Caco-2 (cell line): ENCODE measurements at regions not wholly inside any gene's neighbourhood (a gene's known extent, or its start where the extent isn't known, plus 50 kb on each side); places are given as distances from the start of the nearest gene placed in this dataset.

Experiments used
- BruUV-seq: library from RNA; stranded (reverse); fragments of 400-500 nt; replicated peaks from 2 replicates; lab custom pipeline; 2021; lab: Mats Ljungman, UMichigan
- CTCF ChIA-PET: fragments of 300-600 bp; sonication (Branson Sonifier 250); formaldehyde crosslinking; loops from one replicate; lab custom pipeline; 2022; ENCODE audit warnings: antibody characterized with exemption; lab: Charles Lee
- POLR2A ChIA-PET: fragments of 300-600 bp; sonication (Branson Sonifier 250); formaldehyde crosslinking; loops from one replicate; lab custom pipeline; 2022; ENCODE audit warnings: antibody characterized with exemption; lab: Charles Lee
- DNase-seq, 2 experiments: peaks; one replicate each; pipeline versions ENCODE4 v3.0.0 to v3.0.0-alpha.2; 2020 to 2022
- H3K27me3 ChIP-seq: replicated peaks from 2 replicates; pipeline ENCODE4 v1.6.0; 2011; ENCODE audit warnings: low read length; ENCODE audit not compliant: control insufficient read depth, insufficient read depth
- H3K36me3 ChIP-seq: 2 replicates; pipeline ENCODE4 v1.5.1; 2011; ENCODE audit warnings: low read length; ENCODE audit not compliant: control insufficient read depth, insufficient read depth
- H3K4me1 ChIP-seq: fragments of 250-450 bp; sonication (Bioruptor Pico); 2 replicates; pipeline ENCODE4 v1.5.1; 2020; ENCODE audit warnings: mild to moderate bottlenecking
- H3K4me3 ChIP-seq: 2 replicates; pipeline ENCODE4 v1.5.1; 2011; ENCODE audit warnings: low read depth, mild to moderate bottlenecking, control low read depth, low read length
- H3K9me3 ChIP-seq: fragments of 250-450 bp; sonication (Bioruptor Pico); 2 replicates; pipeline ENCODE4 v1.5.1; 2020; ENCODE audit warnings: mild to moderate bottlenecking, moderate library complexity
- H3K27ac Mint-ChIP-seq: one replicate; pipeline ENCODE4 v1.8.0; 2022; ENCODE audit warnings: mixed read lengths; ENCODE audit not compliant: unreplicated experiment
- H3K27me3 Mint-ChIP-seq: one replicate; pipeline ENCODE4 v1.8.0; 2022; ENCODE audit warnings: mixed read lengths; ENCODE audit not compliant: insufficient read depth, unreplicated experiment
- H3K36me3 Mint-ChIP-seq: one replicate; pipeline ENCODE4 v1.8.0; 2022; ENCODE audit warnings: mild to moderate bottlenecking, mixed read lengths; ENCODE audit not compliant: insufficient read depth, unreplicated experiment
- H3K4me1 Mint-ChIP-seq: one replicate; pipeline ENCODE4 v1.8.0; 2022; ENCODE audit warnings: low read depth, mixed read lengths; ENCODE audit not compliant: unreplicated experiment
- H3K4me3 Mint-ChIP-seq: one replicate; pipeline ENCODE4 v1.8.0; 2022; ENCODE audit warnings: mild to moderate bottlenecking, moderate library complexity, mixed read lengths; ENCODE audit not compliant: unreplicated experiment
- H3K9me3 Mint-ChIP-seq: one replicate; pipeline ENCODE4 v1.8.0; 2022; ENCODE audit warnings: mixed read lengths; ENCODE audit not compliant: unreplicated experiment
- CTCF ChIP-seq, 2 experiments: fragments of 200-600 bp in 1 of 2; IDR thresholded peaks; 1 replicate in 1 of 2; 2 replicates in 1 of 2; pipeline versions ENCODE4 v1.5.1 to v1.8.0; 2011 to 2022; ENCODE audit warnings: antibody characterized with exemption in 1 of 2, control low read depth in 1 of 2, inconsistent platforms in 1 of 2, low read depth in 1 of 2, low read length in 1 of 2, mild to moderate bottlenecking in 1 of 2, moderate library complexity in 1 of 2; ENCODE audit not compliant: insufficient read depth in 1 of 2, severe bottlenecking in 1 of 2, unreplicated experiment in 1 of 2
- intact Hi-C: fragments of 100-400 bp; cut with micrococcal nuclease; formaldehyde crosslinking; loops from one replicate; pipeline ENCODE4 v1.10.0; 2022; ENCODE audit not compliant: unreplicated experiment

DNA sequence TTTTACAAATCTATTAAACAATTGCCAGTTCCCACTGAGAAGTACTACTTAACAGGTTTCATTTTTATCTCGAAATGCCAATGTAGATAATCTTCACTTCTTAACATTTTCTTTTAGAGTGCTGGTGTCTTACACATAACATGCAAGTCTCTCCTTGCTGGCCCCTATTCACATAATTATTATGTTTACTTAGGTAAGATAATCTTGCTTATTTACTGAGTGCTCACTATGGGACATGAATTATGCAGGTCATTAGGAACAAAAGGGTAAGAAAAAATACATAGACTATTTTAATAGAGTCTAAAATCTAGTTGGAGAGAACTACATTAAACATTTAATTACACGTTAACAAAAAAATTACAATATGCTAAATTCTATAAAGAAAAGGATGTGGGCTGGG, 328.4 kb downstream of the PRR16 start:
- no peak for DNase-seq
- ChIA-PET CTCF (no interaction called here), POLR2A (no interaction called here)
- Histone ChIP-seq H3K36me3 (no peaks in the 10 kb centered on the region), H3K4me3 (no peak overlapping the region), H3K27me3 (no peaks in the 10 kb centered on the region), H3K9me3 (no peaks in the 10 kb centered on the region), H3K4me1 (no peaks in the 10 kb centered on the region)
- no peak overlapping the region for H3K4me3 Mint-ChIP-seq
- no peak overlapping the region for H3K27ac Mint-ChIP-seq
- no TSS peak for BruUV-seq
- peaks cover 5% of the 10 kb centered on the region for H3K27me3 Mint-ChIP-seq
- no peaks in the 10 kb centered on the region for H3K9me3 Mint-ChIP-seq
- no peaks in the 10 kb centered on the region for H3K4me1 Mint-ChIP-seq
- TF ChIP-seq CTCF (IDR thresholded peaks at IDR 0.05; ENCODE audit: insufficient read depth in 1 of 2, low read depth in 1 of 2, low read length in 1 of 2, severe bottlenecking in 1 of 2, unreplicated experiment in 1 of 2) = no peak
- H3K36me3 Mint-ChIP-seq = no peaks in the 10 kb centered on the region
- intact Hi-C loops = no loop called here

- Histone ChIP-seq H3K27me3 (no peaks in the 10 kb centered on the region), H3K9me3 (no peaks in the 10 kb centered on the region), H3K4me3 (no peak overlapping the region), H3K36me3 (no peaks in the 10 kb centered on the region), H3K4me1 (no peaks in the 10 kb centered on the region)
- DNase-seq = no peak
- Mint-ChIP-seq H3K4me1 (no peaks in the 10 kb centered on the region), H3K27ac (no peak overlapping the region), H3K9me3 (no peaks in the 10 kb centered on the region), H3K27me3 (no peaks in the 10 kb centered on the region), H3K36me3 (no peaks in the 10 kb centered on the region), H3K4me3 (no peak overlapping the region)
- intact Hi-C loops = no loop called here
- no TSS peak for BruUV-seq
- no peak for TF ChIP-seq CTCF (IDR thresholded peaks at IDR 0.05; ENCODE audit: insufficient read depth in 1 of 2, low read depth in 1 of 2, low read length in 1 of 2, severe bottlenecking in 1 of 2, unreplicated experiment in 1 of 2)
- CTCF ChIA-PET = no interaction called here
- POLR2A ChIA-PET = no interaction called here
These were observed 330.0 kb downstream of the PRR16 start for GRCh38 chr5:120794121-120794520.

- ChIA-PET CTCF (no interaction called here), POLR2A (no interaction called here)
- BruUV-seq = no TSS peak
- Histone ChIP-seq H3K9me3 (no peaks in the 10 kb centered on the region), H3K36me3 (no peaks in the 10 kb centered on the region), H3K4me3 (no peak overlapping the region), H3K27me3 (no peaks in the 10 kb centered on the region), H3K4me1 (no peaks in the 10 kb centered on the region)
- H3K27ac Mint-ChIP-seq = no peak overlapping the region
- H3K4me3 Mint-ChIP-seq = no peak overlapping the region
- no peak for DNase-seq
- peaks cover 5% of the 10 kb centered on the region for H3K27me3 Mint-ChIP-seq
- H3K4me1 Mint-ChIP-seq = no peaks in the 10 kb centered on the region
- intact Hi-C loops = loop anchor here (1.0 kb wide), 1 partner anchor 147 kb away; no protein-coding TSS in a partner anchor
- no peaks in the 10 kb centered on the region for H3K36me3 Mint-ChIP-seq
- TF ChIP-seq CTCF (IDR thresholded peaks at IDR 0.05; ENCODE audit: insufficient read depth in 1 of 2, low read depth in 1 of 2, low read length in 1 of 2, severe bottlenecking in 1 of 2, unreplicated experiment in 1 of 2) = peak in 1 of 2 experiments; percentile 24
- H3K9me3 Mint-ChIP-seq = no peaks in the 10 kb centered on the region
These were observed 339.2 kb downstream of the PRR16 start for GRCh38 chr5:120803282-120803681.
